Right cardiac atrium (tissue), 5 donors: ENCODE measurements at regions not wholly inside any gene's neighbourhood (a gene's known extent, or its start where the extent isn't known, plus 50 kb on each side); places are given as distances from the start of the nearest gene placed in this dataset.

ENCODE experiments used
- ATAC-seq, 2 donors: fragments of 200-7000 bp; cut with Tn5 transposase; one replicate each; pipeline versions ENCODE4 v1.8.0 to v1.9.1; 2020; ENCODE audit warnings: moderate library complexity in 2 of 2, mild to moderate bottlenecking in 1 of 2
- DNase-seq, 3 donors: peaks; one replicate each; pipeline ENCODE4 v3.0.0-alpha.2; 2020
- H3K27ac ChIP-seq: one replicate; pipeline ENCODE4 v1.5.1; 2013; ENCODE audit warnings: mild to moderate bottlenecking, low read length, control low read depth, moderate library complexity
- H3K27me3 ChIP-seq: one replicate; pipeline ENCODE4 v1.6.1; 2013; ENCODE audit not compliant: control insufficient read depth, insufficient read depth
- H3K4me1 ChIP-seq: one replicate; pipeline ENCODE4 v1.6.1; 2013; ENCODE audit warnings: low read length; ENCODE audit not compliant: control insufficient read depth, insufficient read depth
- H3K4me3 ChIP-seq: one replicate; pipeline ENCODE4 v1.5.1; 2013; ENCODE audit warnings: low read length, control low read depth
- H3K9me3 ChIP-seq: one replicate; pipeline ENCODE4 v1.6.1; 2013; ENCODE audit warnings: low read length; ENCODE audit not compliant: control insufficient read depth
- WGBS: extraction: QIAGEN DNeasy Blood & Tissue Kit; methylation state at CpG from one replicate; pipeline ENCODE4 v1.1.7; 2013; 5-methylcytosine and 5-hydroxymethylcytosine counted together
- intact Hi-C, 4 donors: fragments of 100-400 bp; cut with DNase I; formaldehyde crosslinking; loops; one replicate each; pipeline versions ENCODE4 v1.11.0 to v1.14.0; 2022 to 2023
- donor health status: healthy with polysubstance abuse.
- donor health status: DM: no; HTN: yes; CAD: no.
- donor health status: DM: no; HTN: no; CAD: no.
- donor health status: DM: no; HTN: yes; CAD: no; lungs with severe emphysema.
- donor health status: DM: yes; HTN: yes; CAD: no.

- Histone ChIP-seq H3K4me3 (no peak overlapping the region), H3K4me1 (no peaks in the 10 kb centered on the region), H3K27ac (no peak overlapping the region), H3K27me3 (no peaks in the 10 kb centered on the region), H3K9me3 (no peaks in the 10 kb centered on the region)
- whole genome bisulfite sequencing, result 73% methylated on average over 3 of the region's 3 CpGs
- no peak for ATAC-seq
- DNase-seq, result no peak
- intact Hi-C loops, result no loop called here
Observed at GRCh38 chr9:99762470-99762869, 59.2 kb upstream of the NR4A3 start.
